GM12878 (cell line): ENCODE measurements at regions not wholly inside any gene's neighbourhood (a gene's known extent, or its start where the extent isn't known, plus 50 kb on each side); places are given as distances from the start of the nearest gene placed in this dataset.

Experiments used
- ATAC-seq: fragments of 200-7000 bp; cut with Tn5 transposase; 3 replicates; pipeline ENCODE4 v1.9.1; 2020; ENCODE audit warnings: mild to moderate bottlenecking, moderate library complexity
- BruUV-seq: library from RNA; stranded (reverse); fragments of 400-500 nt; replicated peaks from 2 replicates; lab custom pipeline; 2021; lab: Mats Ljungman, UMichigan
- CTCF ChIA-PET: fragments of 300-600 bp; sonication (Branson Sonifier 250); formaldehyde crosslinking; extraction: SDS; loops from one replicate; lab custom pipeline; 2021; ENCODE audit warnings: inconsistent platforms; lab: Yijun Ruan, JAX
- POLR2A ChIA-PET: fragments of 350-600 bp; formaldehyde crosslinking; extraction: SDS; loops from one replicate; lab custom pipeline; 2021; ENCODE audit warnings: inconsistent platforms; lab: Charles Lee
- RAD21 ChIA-PET: fragments of 300-600 bp; sonication (Branson Sonifier 250); formaldehyde crosslinking; loops from one replicate; lab custom pipeline; 2023; ENCODE audit warnings: antibody characterized with exemption; ENCODE audit not compliant: unreplicated experiment; lab: Charles Lee
- SMC1A ChIA-PET: fragments of 300-600 bp; sonication (Branson Sonifier 250); formaldehyde crosslinking; loops from one replicate; lab custom pipeline; 2023; ENCODE audit not compliant: unreplicated experiment, uncharacterized antibody; lab: Charles Lee
- DNase-seq: peaks from one replicate; pipeline ENCODE4 v3.0.0-alpha.2; 2011; ENCODE audit warnings: low read depth, low spot score
- FAIRE-seq: peaks from 3 replicates; lab custom pipeline; 2011; peaks lifted over from hg19 to GRCh38; lab: Jason Lieb, UNC
- H2AFZ ChIP-seq: 2 replicates; pipeline ENCODE4 v1.6.0; 2011; ENCODE audit warnings: low read depth, low read length, control low read depth; ENCODE audit not compliant: control insufficient read depth
- H3K27ac ChIP-seq: 2 replicates; pipeline ENCODE4 v1.5.1; 2011; ENCODE audit warnings: control low read depth; ENCODE audit not compliant: control insufficient read depth, insufficient read depth
- H3K27me3 ChIP-seq, 2 experiments: replicated peaks in 1 of 2; 2 replicates each; pipeline versions ENCODE4 v1.6.0 to v1.6.1; 2011; ENCODE audit warnings: low read length in 1 of 2; ENCODE audit not compliant: control insufficient read depth in 2 of 2, insufficient read depth in 2 of 2
- H3K36me3 ChIP-seq, 2 experiments: 2 replicates each; pipeline ENCODE4 v1.5.1; 2011; ENCODE audit warnings: low read length in 1 of 2; ENCODE audit not compliant: control insufficient read depth in 2 of 2, insufficient read depth in 2 of 2
- H3K4me1 ChIP-seq: 2 replicates; pipeline ENCODE4 v1.6.1; 2011; ENCODE audit warnings: mild to moderate bottlenecking, low read length, moderate library complexity, mixed read lengths; ENCODE audit not compliant: control insufficient read depth, insufficient read depth
- H3K4me2 ChIP-seq: 2 replicates; pipeline ENCODE4 v1.6.0; 2011; ENCODE audit warnings: control low read depth; ENCODE audit not compliant: control insufficient read depth, insufficient read depth
- H3K4me3 ChIP-seq: fragments of 200-600 bp; sonication (generic); 2 replicates; pipeline ENCODE4 v1.5.1; 2016
- H3K79me2 ChIP-seq: 2 replicates; pipeline ENCODE4 v1.6.0; 2011; ENCODE audit warnings: low read length; ENCODE audit not compliant: control insufficient read depth, insufficient read depth
- H3K9ac ChIP-seq: 2 replicates; pipeline ENCODE4 v1.8.0; 2011; ENCODE audit warnings: low read length, control low read depth, mixed read lengths; ENCODE audit not compliant: control insufficient read depth, insufficient read depth
- H3K9me3 ChIP-seq: replicated peaks from 3 replicates; pipeline ENCODE4 v1.5.1; 2011; ENCODE audit warnings: mild to moderate bottlenecking, low read length; ENCODE audit not compliant: control insufficient read depth, insufficient read depth
- H4K20me1 ChIP-seq: 2 replicates; pipeline ENCODE4 v1.6.0; 2011; ENCODE audit not compliant: control insufficient read depth, insufficient read depth
- CREB1 ChIP-seq: IDR thresholded peaks from 2 replicates; pipeline ENCODE4 v1.6.1; 2012; ENCODE audit warnings: low read depth, mild to moderate bottlenecking, inconsistent platforms
- E4F1 ChIP-seq: fragments of 450-650 bp; IDR thresholded peaks from 2 replicates; pipeline ENCODE4 v1.6.1; 2018; ENCODE audit warnings: borderline replicate concordance, mild to moderate bottlenecking; ENCODE audit not compliant: partially characterized antibody
- HDAC2 ChIP-seq: fragments of 200-600 bp; sonication (generic); IDR thresholded peaks from 2 replicates; pipeline ENCODE4 v1.6.1; 2017
- PML ChIP-seq: IDR thresholded peaks from 2 replicates; pipeline ENCODE4 v1.6.1; 2012; ENCODE audit warnings: low read length, inconsistent platforms
- RFX5 ChIP-seq: IDR thresholded peaks from 2 replicates; pipeline ENCODE4 v1.6.1; 2011; ENCODE audit warnings: low read depth, low read length, improper control_type of control experiment
- SPI1 ChIP-seq: IDR thresholded peaks from 2 replicates; pipeline ENCODE4 v1.6.1; 2011; ENCODE audit warnings: low read depth, mild to moderate bottlenecking, low read length, moderate library complexity, borderline replicate concordance; ENCODE audit not compliant: insufficient read depth
- TARDBP ChIP-seq: IDR thresholded peaks from 2 replicates; pipeline ENCODE4 v1.6.1; 2016; ENCODE audit warnings: borderline replicate concordance
- WGBS: methylation state at CpG from one replicate; pipeline ENCODE4 v1.1.6; 2016; ENCODE audit warnings: low lambda C conversion rate; ENCODE audit not compliant: insufficient replicate concordance, insufficient coverage; ENCODE audit errors: missing lambda C conversion rate; 5-methylcytosine and 5-hydroxymethylcytosine counted together
- in situ Hi-C: fragments of 300-500 bp; cut with MboI; formaldehyde crosslinking; loops from 9 replicates; pipeline ENCODE4 v1.14.3; 2018; ENCODE audit warnings: mixed read lengths
- intact Hi-C: fragments of 100-400 bp; cut with micrococcal nuclease; formaldehyde crosslinking; loops from one replicate; pipeline ENCODE4 v1.14.2; 2022; ENCODE audit not compliant: unreplicated experiment
- TF ChIP-seq, protein P1 (sequence below): IDR thresholded peaks from 2 replicates; pipeline ENCODE4 v1.6.1; 2011; ENCODE audit warnings: low read depth, low read length, improper control_type of control experiment, borderline replicate concordance
- TF ChIP-seq, protein P2 (sequence below): IDR thresholded peaks from 2 replicates; pipeline ENCODE4 v1.6.1; 2012; ENCODE audit warnings: improper control_type of control experiment, low read depth, low read length; ENCODE audit not compliant: insufficient replicate concordance

DNA sequence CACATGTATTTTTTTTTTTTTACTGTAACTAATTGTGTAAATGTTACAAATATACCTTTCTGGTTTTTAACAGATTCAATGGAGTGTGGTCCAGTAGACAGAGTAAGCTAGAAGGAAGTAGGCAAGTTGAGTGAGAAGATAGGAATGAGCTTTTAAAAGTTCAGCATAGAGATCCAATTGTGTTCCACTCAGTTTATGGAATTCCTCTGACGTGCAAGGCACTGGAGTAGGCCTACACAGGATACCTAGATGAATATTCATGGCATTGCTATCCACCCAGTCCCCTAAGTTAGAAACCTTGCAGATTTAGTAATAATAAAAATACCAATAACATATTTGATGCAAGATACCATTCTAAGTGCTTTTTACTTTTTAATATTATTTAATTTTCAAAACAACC, 225.6 kb upstream of the ARID2 start:
- Histone ChIP-seq H3K9ac (no peak overlapping the region), H3K4me3 (no peak overlapping the region), H3K36me3 (no peaks in the 10 kb centered on the region), H3K9me3 (no peaks in the 10 kb centered on the region), H4K20me1 (no peaks in the 10 kb centered on the region), H3K27me3 (no peaks in the 10 kb centered on the region), H2AFZ (no peak overlapping the region), H3K4me2 (no peak overlapping the region), H3K27ac (no peak overlapping the region), H3K4me1 (no peaks in the 10 kb centered on the region)
- CTCF ChIA-PET = no interaction called here
- DNase-seq (no peak), ATAC-seq (no peak)
- in situ Hi-C loops (no loop called here), intact Hi-C loops (no loop called here)
- 14% methylated on average over 1 of the region's 1 CpG for WGBS
- POLR2A ChIA-PET = no interaction called here
- SMC1A ChIA-PET = interaction anchor here (0.9 kb wide), 1 partner anchor 12 kb away, joined by 3 read pairs; no protein-coding TSS in a partner anchor
- no TSS peak for BruUV-seq
- TF ChIP-seq TARDBP (no peak), RFX5 (no peak), PML (no peak), HDAC2 (no peak), SPI1 (no peak), E4F1 (no peak), CREB1 (no peak)
- TF ChIP-seq, protein P1, sequence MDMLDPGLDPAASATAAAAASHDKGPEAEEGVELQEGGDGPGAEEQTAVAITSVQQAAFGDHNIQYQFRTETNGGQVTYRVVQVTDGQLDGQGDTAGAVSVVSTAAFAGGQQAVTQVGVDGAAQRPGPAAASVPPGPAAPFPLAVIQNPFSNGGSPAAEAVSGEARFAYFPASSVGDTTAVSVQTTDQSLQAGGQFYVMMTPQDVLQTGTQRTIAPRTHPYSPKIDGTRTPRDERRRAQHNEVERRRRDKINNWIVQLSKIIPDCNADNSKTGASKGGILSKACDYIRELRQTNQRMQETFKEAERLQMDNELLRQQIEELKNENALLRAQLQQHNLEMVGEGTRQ = no peak
- TF ChIP-seq, protein P2, sequence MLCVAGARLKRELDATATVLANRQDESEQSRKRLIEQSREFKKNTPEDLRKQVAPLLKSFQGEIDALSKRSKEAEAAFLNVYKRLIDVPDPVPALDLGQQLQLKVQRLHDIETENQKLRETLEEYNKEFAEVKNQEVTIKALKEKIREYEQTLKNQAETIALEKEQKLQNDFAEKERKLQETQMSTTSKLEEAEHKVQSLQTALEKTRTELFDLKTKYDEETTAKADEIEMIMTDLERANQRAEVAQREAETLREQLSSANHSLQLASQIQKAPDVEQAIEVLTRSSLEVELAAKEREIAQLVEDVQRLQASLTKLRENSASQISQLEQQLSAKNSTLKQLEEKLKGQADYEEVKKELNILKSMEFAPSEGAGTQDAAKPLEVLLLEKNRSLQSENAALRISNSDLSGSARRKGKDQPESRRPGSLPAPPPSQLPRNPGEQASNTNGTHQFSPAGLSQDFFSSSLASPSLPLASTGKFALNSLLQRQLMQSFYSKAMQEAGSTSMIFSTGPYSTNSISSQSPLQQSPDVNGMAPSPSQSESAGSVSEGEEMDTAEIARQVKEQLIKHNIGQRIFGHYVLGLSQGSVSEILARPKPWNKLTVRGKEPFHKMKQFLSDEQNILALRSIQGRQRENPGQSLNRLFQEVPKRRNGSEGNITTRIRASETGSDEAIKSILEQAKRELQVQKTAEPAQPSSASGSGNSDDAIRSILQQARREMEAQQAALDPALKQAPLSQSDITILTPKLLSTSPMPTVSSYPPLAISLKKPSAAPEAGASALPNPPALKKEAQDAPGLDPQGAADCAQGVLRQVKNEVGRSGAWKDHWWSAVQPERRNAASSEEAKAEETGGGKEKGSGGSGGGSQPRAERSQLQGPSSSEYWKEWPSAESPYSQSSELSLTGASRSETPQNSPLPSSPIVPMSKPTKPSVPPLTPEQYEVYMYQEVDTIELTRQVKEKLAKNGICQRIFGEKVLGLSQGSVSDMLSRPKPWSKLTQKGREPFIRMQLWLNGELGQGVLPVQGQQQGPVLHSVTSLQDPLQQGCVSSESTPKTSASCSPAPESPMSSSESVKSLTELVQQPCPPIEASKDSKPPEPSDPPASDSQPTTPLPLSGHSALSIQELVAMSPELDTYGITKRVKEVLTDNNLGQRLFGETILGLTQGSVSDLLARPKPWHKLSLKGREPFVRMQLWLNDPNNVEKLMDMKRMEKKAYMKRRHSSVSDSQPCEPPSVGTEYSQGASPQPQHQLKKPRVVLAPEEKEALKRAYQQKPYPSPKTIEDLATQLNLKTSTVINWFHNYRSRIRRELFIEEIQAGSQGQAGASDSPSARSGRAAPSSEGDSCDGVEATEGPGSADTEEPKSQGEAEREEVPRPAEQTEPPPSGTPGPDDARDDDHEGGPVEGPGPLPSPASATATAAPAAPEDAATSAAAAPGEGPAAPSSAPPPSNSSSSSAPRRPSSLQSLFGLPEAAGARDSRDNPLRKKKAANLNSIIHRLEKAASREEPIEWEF = no peak
- TF ChIP-seq, all 136 proteins: peak for 0
- RAD21 ChIA-PET = no interaction called here
- H3K79me2 ChIP-seq = no peaks in the 10 kb centered on the region
- FAIRE-seq = no peak
